ENCODE measurements at regions not wholly inside any gene's neighbourhood (a gene's known extent, or its start where the extent isn't known, plus 50 kb on each side); places are given as distances from the start of the nearest gene placed in this dataset.
A peak's percentile ranks its signal among the peaks of the same experiment; 100 is the strongest.

- ATAC-seq (no peak), DNase-seq (no peak)
- TF ChIP-seq POLR2A (IDR thresholded peaks at IDR 0.05) (no peak), CTCF (IDR thresholded peaks at IDR 0.05) (no peak)
- Histone ChIP-seq H3K4me3 (no peak overlapping the region), H3K27ac (peak overlapping the region in 3 of 4 donors; percentile 43 to 58 (median 50)), H3K36me3 (replicated peaks in 1 of 2; ENCODE audit: insufficient read depth in 1 of 2, low read depth in 2 of 2) (no peaks in the 10 kb centered on the region), H3K27me3 (no peaks in the 10 kb centered on the region), H3K4me1 (peaks cover 11% of the 10 kb centered on the region), H3K9me3 (peaks cover 0 to 6% (median 0%) of the 10 kb centered on the region in 3 donors)
- intact Hi-C loops (cut with DNase I), result no loop called here
- 62 to 67% methylated on average over 3 of the region's 3 CpGs for WGBS, 2 donors
Measured at GRCh38 chr9:38207247-38207778, 138.3 kb upstream of the SHB start.

GRCh38 chr9:38205279-38205678 is 136.3 kb upstream of the SHB start:
- Histone ChIP-seq H3K9me3 (peaks cover 0 to 6% (median 0%) of the 10 kb centered on the region in 3 donors), H3K4me1 (peaks cover 11% of the 10 kb centered on the region), H3K27ac (no peak overlapping the region), H3K36me3 (replicated peaks in 1 of 2; ENCODE audit: insufficient read depth in 1 of 2, low read depth in 2 of 2) (no peaks in the 10 kb centered on the region), H3K4me3 (no peak overlapping the region), H3K27me3 (no peaks in the 10 kb centered on the region)
- no peak for DNase-seq
- ATAC-seq, result no peak
- intact Hi-C loops (cut with DNase I), result no loop called here
- TF ChIP-seq POLR2A (IDR thresholded peaks at IDR 0.05), result no peak
- no peak for TF ChIP-seq CTCF (IDR thresholded peaks at IDR 0.05)

- Histone ChIP-seq H3K4me1 (peaks cover 2% of the 10 kb centered on the region), H3K9me3 (peaks cover 0 to 5% (median 0%) of the 10 kb centered on the region in 3 donors), H3K36me3 (replicated peaks in 1 of 2; ENCODE audit: insufficient read depth in 1 of 2, low read depth in 2 of 2) (no peaks in the 10 kb centered on the region), H3K4me3 (no peak overlapping the region), H3K27ac (no peak overlapping the region), H3K27me3 (no peaks in the 10 kb centered on the region)
- DNase-seq, result no peak
- intact Hi-C loops (cut with DNase I), result no loop called here
- ATAC-seq, result no peak
- 68 to 69% methylated on average over 7 of the region's 7 CpGs for WGBS, 2 donors
- no peak for TF ChIP-seq CTCF (IDR thresholded peaks at IDR 0.05)
- no peak for TF ChIP-seq POLR2A (IDR thresholded peaks at IDR 0.05)
Measured at GRCh38 chr9:38202336-38202938, 133.4 kb upstream of the SHB start.

GRCh38 chr9:38201844-38202243 is 132.8 kb upstream of the SHB start:
- no peak for TF ChIP-seq POLR2A (IDR thresholded peaks at IDR 0.05)
- TF ChIP-seq CTCF (IDR thresholded peaks at IDR 0.05), result no peak
- intact Hi-C loops (cut with DNase I), result no loop called here
- ATAC-seq (no peak), DNase-seq (no peak)
- no peaks in the 10 kb centered on the region for H3K9me3 ChIP-seq
- no peaks in the 10 kb centered on the region for H3K27me3 ChIP-seq
- no peaks in the 10 kb centered on the region for H3K36me3 ChIP-seq (replicated peaks in 1 of 2; ENCODE audit: insufficient read depth in 1 of 2, low read depth in 2 of 2)
- no peak overlapping the region for H3K27ac ChIP-seq
- H3K4me3 ChIP-seq, result no peak overlapping the region
- WGBS, 2 donors, result 69 to 71% methylated on average over 3 of the region's 3 CpGs
- no peaks in the 10 kb centered on the region for H3K4me1 ChIP-seq

GRCh38 chr9:38200431-38200830 is 131.4 kb upstream of the SHB start:
- WGBS, 2 donors, result 81 to 86% methylated on average over 9 of the region's 9 CpGs
- TF ChIP-seq POLR2A (IDR thresholded peaks at IDR 0.05) (no peak), CTCF (IDR thresholded peaks at IDR 0.05) (no peak)
- intact Hi-C loops (cut with DNase I), result no loop called here

More at GRCh38 chr9:38200431-38200830, 131.4 kb upstream of the SHB start:
- H3K27me3 ChIP-seq, result no peaks in the 10 kb centered on the region
- H3K4me3 ChIP-seq, result no peak overlapping the region
- DNase-seq, result no peak
- no peaks in the 10 kb centered on the region for H3K9me3 ChIP-seq
- ATAC-seq, result no peak
- H3K36me3 ChIP-seq (replicated peaks in 1 of 2; ENCODE audit: insufficient read depth in 1 of 2, low read depth in 2 of 2), result no peaks in the 10 kb centered on the region
- H3K4me1 ChIP-seq, result peaks cover 7% of the 10 kb centered on the region
- no peak overlapping the region for H3K27ac ChIP-seq

Data from body of pancreas (tissue), 4 donors.